SU-DHL-6 (cell line): ENCODE measurements at regions not wholly inside any gene's neighbourhood (a gene's known extent, or its start where the extent isn't known, plus 50 kb on each side); places are given as distances from the start of the nearest gene placed in this dataset.

ENCODE experiments used
- H2AFZ ChIP-seq: fragments of 200-600 bp; sonication (generic); 2 replicates; pipeline ENCODE4 v1.6.1; 2014; ENCODE audit warnings: low read depth, mild to moderate bottlenecking, moderate library complexity, mixed read lengths, antibody characterized with exemption, low read length; ENCODE audit not compliant: severe bottlenecking
- H3F3A ChIP-seq: fragments of 200-600 bp; shearing (Covaris generic); 2 replicates; pipeline ENCODE4 v1.6.0; 2016; ENCODE audit warnings: antibody characterized with exemption, mild to moderate bottlenecking; ENCODE audit not compliant: insufficient read depth
- H3K27ac ChIP-seq: fragments of 200-600 bp; sonication (generic); 2 replicates; pipeline ENCODE4 v1.5.1; 2016; ENCODE audit warnings: low read depth, mild to moderate bottlenecking, low read length, moderate library complexity, mixed read lengths
- H3K27me3 ChIP-seq: fragments of 200-600 bp; sonication (generic), shearing (Covaris generic); 2 replicates; pipeline ENCODE4 v1.6.0; 2014; ENCODE audit warnings: mild to moderate bottlenecking, low read length
- H3K36me3 ChIP-seq: fragments of 200-600 bp; sonication (generic); 2 replicates; pipeline ENCODE4 v1.6.1; 2014; ENCODE audit warnings: mild to moderate bottlenecking, low read length, mixed read lengths
- H3K4me2 ChIP-seq: fragments of 300-600, 200-600 bp; shearing (Covaris generic), sonication (generic); 2 replicates; pipeline ENCODE4 v1.6.0; 2014; ENCODE audit warnings: low read length, low read depth, mild to moderate bottlenecking; ENCODE audit not compliant: poor library complexity, severe bottlenecking
- H3K4me3 ChIP-seq: fragments of 200-600 bp; sonication (generic); 2 replicates; pipeline ENCODE4 v1.5.1; 2014; ENCODE audit warnings: antibody characterized with exemption, low read length, mild to moderate bottlenecking, mixed read lengths; ENCODE audit not compliant: insufficient read depth, poor library complexity, severe bottlenecking
- H3K79me2 ChIP-seq: fragments of 200-600 bp; sonication (generic); 2 replicates; pipeline ENCODE4 v1.6.1; 2014; ENCODE audit warnings: mild to moderate bottlenecking, low read length, moderate library complexity; ENCODE audit not compliant: insufficient read depth
- H3K9ac ChIP-seq: fragments of 200-600 bp; sonication (generic); 2 replicates; pipeline ENCODE4 v1.7.0; 2014; ENCODE audit warnings: mild to moderate bottlenecking, low read length
- H3K9me2 ChIP-seq: fragments of 200-600 bp; sonication (generic); replicated peaks from 2 replicates; pipeline ENCODE4 v1.6.1; 2014; ENCODE audit warnings: low read length; ENCODE audit not compliant: insufficient read depth
- H3K9me3 ChIP-seq: fragments of 200-600 bp; sonication (generic); 2 replicates; pipeline ENCODE4 v1.6.1; 2014; ENCODE audit warnings: low read length, mixed read lengths; ENCODE audit not compliant: insufficient read depth
- H4K20me1 ChIP-seq: fragments of 200-600 bp; sonication (generic); 2 replicates; pipeline ENCODE4 v1.6.1; 2014; ENCODE audit warnings: low read depth, mild to moderate bottlenecking, antibody characterized with exemption, low read length, moderate library complexity, mixed read lengths
- CTCF ChIP-seq: fragments of 200-600 bp; sonication (generic); IDR thresholded peaks from one replicate; pipeline ENCODE4 v1.5.1; 2017; ENCODE audit warnings: antibody characterized with exemption, mild to moderate bottlenecking, low read length, moderate library complexity; ENCODE audit not compliant: insufficient read depth, poor library complexity, severe bottlenecking
- EZH2phosphoT487 ChIP-seq: fragments of 200-600 bp; sonication (generic), shearing (Covaris generic); conservative IDR thresholded peaks from 2 replicates; pipeline ENCODE4 v1.6.1; 2018; ENCODE audit warnings: mild to moderate bottlenecking, antibody characterized with exemption, low read length, moderate library complexity, mixed read lengths

- no peak overlapping the region for H3K4me2 ChIP-seq
These were observed 462.1 kb downstream of the TMEM38B start for GRCh38 chr9:106156465-106156864.

GRCh38 chr9:106172265-106172664, 477.9 kb downstream of the TMEM38B start:
- H3K9me3 ChIP-seq = no peaks in the 10 kb centered on the region
- TF ChIP-seq CTCF (no peak), EZH2phosphoT487 (no peak)
- H3K36me3 ChIP-seq = no peaks in the 10 kb centered on the region
- H3K9ac ChIP-seq = no peak overlapping the region
- H3K9me2 ChIP-seq = no peaks in the 10 kb centered on the region
- no peaks in the 10 kb centered on the region for H3F3A ChIP-seq
- no peak overlapping the region for H3K27ac ChIP-seq
- no peaks in the 10 kb centered on the region for H4K20me1 ChIP-seq
- no peaks in the 10 kb centered on the region for H3K79me2 ChIP-seq
- H3K4me3 ChIP-seq = no peak overlapping the region
- H3K27me3 ChIP-seq = no peaks in the 10 kb centered on the region
- H2AFZ ChIP-seq = no peak overlapping the region
- no peak overlapping the region for H3K4me2 ChIP-seq

More at GRCh38 chr9:106156465-106156864, 462.1 kb downstream of the TMEM38B start:
- Histone ChIP-seq H3K79me2 (no peaks in the 10 kb centered on the region), H2AFZ (no peak overlapping the region), H3K9me3 (no peaks in the 10 kb centered on the region), H3K27ac (no peak overlapping the region), H3K36me3 (no peaks in the 10 kb centered on the region), H3K4me3 (no peak overlapping the region), H3K27me3 (no peaks in the 10 kb centered on the region), H3K9me2 (no peaks in the 10 kb centered on the region), H3F3A (no peaks in the 10 kb centered on the region), H3K9ac (no peak overlapping the region), H4K20me1 (no peaks in the 10 kb centered on the region)
- TF ChIP-seq CTCF = no peak

DNA sequence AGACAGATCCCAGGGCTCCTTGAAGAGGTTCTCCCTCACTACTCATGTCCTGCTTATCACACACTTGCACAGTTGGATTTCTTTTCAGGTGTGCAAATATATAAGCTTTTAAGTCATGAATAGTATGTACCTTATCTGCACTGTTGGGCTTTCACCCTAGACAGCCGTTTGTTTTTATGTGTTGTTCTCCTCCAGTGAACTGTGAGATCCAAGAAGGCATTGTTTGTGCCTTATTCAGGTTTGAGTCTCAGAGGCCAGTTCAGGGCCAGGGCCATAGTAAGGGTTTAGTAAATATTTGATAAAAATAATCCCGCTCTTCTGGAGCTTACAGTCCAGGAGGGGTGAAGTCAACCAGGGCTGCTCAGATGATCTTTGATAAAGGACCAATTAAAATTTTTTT, 480.0 kb downstream of the TMEM38B start:
- TF ChIP-seq CTCF = no peak
- TF ChIP-seq EZH2phosphoT487 = no peak
- Histone ChIP-seq H2AFZ (no peak overlapping the region), H4K20me1 (no peaks in the 10 kb centered on the region)

DNA sequence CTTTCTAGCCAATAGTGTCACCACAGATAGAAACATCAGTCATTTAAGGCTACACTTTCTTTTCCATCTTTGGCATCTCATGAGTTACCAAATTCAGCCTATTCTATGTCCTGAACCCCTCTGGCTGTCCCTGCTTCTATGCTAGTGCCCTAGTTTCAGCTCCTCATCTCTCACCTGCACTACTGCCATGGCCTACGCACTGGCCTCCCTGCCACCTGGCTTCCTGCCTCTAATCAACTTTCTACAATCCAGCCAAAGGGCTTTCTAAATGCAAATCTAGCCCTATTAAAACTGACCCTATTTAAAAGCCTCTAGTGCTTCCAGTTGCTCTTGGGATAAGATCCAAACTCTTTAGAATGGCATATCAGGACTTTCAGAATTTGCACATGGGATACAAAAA, 482.9 kb downstream of the TMEM38B start:
- Histone ChIP-seq H3K4me3 (no peak overlapping the region), H3F3A (no peaks in the 10 kb centered on the region), H3K9me2 (no peaks in the 10 kb centered on the region), H3K9me3 (no peaks in the 10 kb centered on the region), H4K20me1 (no peaks in the 10 kb centered on the region), H3K27ac (no peak overlapping the region), H3K9ac (no peak overlapping the region), H3K27me3 (no peaks in the 10 kb centered on the region), H3K36me3 (no peaks in the 10 kb centered on the region), H2AFZ (no peak overlapping the region), H3K4me2 (no peak overlapping the region), H3K79me2 (no peaks in the 10 kb centered on the region)
- no peak for TF ChIP-seq CTCF
- TF ChIP-seq EZH2phosphoT487 = no peak

More for the DNA sequence above, 480.0 kb downstream of the TMEM38B start:
- Histone ChIP-seq H3K79me2 (no peaks in the 10 kb centered on the region), H3K27me3 (no peaks in the 10 kb centered on the region), H3K4me3 (no peak overlapping the region), H3K9me3 (no peaks in the 10 kb centered on the region), H3K9me2 (no peaks in the 10 kb centered on the region), H3K36me3 (no peaks in the 10 kb centered on the region), H3K9ac (no peak overlapping the region), H3K4me2 (no peak overlapping the region), H3F3A (no peaks in the 10 kb centered on the region), H3K27ac (no peak overlapping the region)
